BJ (cell line): ENCODE measurements at regions not wholly inside any gene's neighbourhood (a gene's known extent, or its start where the extent isn't known, plus 50 kb on each side); places are given as distances from the start of the nearest gene placed in this dataset.

Experiments
- CTCF ChIA-PET: fragments of 350-600 bp; formaldehyde crosslinking; extraction: SDS; loops from one replicate; lab custom pipeline; 2021; ENCODE audit warnings: antibody characterized with exemption, inconsistent platforms; lab: Yijun Ruan, JAX
- POLR2A ChIA-PET: fragments of 300-600 bp; sonication (Branson Sonifier 250); formaldehyde crosslinking; extraction: SDS; loops from one replicate; lab custom pipeline; 2021; ENCODE audit warnings: antibody characterized with exemption; lab: Charles Lee
- DNase-seq: peaks from one replicate; pipeline ENCODE4 v3.0.0-alpha.2; 2011; ENCODE audit warnings: low read depth
- H3K27me3 ChIP-seq: 2 replicates; pipeline ENCODE4 v1.6.0; 2011; ENCODE audit warnings: low read length; ENCODE audit not compliant: control insufficient read depth, insufficient read depth
- H3K36me3 ChIP-seq: 2 replicates; pipeline ENCODE4 v1.5.1; 2011; ENCODE audit warnings: low read length; ENCODE audit not compliant: control insufficient read depth, insufficient read depth
- H3K4me3 ChIP-seq: 2 replicates; pipeline ENCODE4 v1.5.1; 2011; ENCODE audit warnings: low read depth, mild to moderate bottlenecking, control low read depth, low read length
- TF ChIP-seq, protein P1 (sequence below): IDR thresholded peaks from 2 replicates; pipeline ENCODE4 v1.5.1; 2011; ENCODE audit warnings: low read depth, mild to moderate bottlenecking, control low read depth, inconsistent platforms, low read length, moderate library complexity; ENCODE audit not compliant: insufficient read depth

DNA sequence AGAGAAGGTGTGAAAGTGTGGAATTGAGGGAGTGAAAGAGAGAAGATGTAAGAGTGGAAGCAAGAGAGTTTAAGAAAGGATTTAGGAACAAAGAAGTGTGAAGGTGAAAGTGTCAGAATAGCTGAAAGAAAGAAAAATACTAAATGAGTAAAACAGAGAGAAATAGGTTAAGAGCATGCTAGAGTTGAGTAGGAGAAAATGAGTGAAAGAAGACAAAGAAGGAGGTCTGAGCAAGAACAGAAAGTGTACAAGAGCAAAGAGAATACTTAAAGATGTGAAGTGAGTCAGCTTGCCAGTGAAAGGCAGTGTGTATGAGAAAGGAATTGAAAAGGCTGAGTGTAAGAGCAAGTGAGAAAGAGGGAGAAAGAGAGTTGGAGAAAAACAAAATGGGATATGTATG is 348.8 kb upstream of the BCHE start:
- ChIA-PET CTCF (no interaction called here), POLR2A (no interaction called here)
- TF ChIP-seq, protein P1, sequence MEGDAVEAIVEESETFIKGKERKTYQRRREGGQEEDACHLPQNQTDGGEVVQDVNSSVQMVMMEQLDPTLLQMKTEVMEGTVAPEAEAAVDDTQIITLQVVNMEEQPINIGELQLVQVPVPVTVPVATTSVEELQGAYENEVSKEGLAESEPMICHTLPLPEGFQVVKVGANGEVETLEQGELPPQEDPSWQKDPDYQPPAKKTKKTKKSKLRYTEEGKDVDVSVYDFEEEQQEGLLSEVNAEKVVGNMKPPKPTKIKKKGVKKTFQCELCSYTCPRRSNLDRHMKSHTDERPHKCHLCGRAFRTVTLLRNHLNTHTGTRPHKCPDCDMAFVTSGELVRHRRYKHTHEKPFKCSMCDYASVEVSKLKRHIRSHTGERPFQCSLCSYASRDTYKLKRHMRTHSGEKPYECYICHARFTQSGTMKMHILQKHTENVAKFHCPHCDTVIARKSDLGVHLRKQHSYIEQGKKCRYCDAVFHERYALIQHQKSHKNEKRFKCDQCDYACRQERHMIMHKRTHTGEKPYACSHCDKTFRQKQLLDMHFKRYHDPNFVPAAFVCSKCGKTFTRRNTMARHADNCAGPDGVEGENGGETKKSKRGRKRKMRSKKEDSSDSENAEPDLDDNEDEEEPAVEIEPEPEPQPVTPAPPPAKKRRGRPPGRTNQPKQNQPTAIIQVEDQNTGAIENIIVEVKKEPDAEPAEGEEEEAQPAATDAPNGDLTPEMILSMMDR = no peak
- Histone ChIP-seq H3K36me3 (no peaks in the 10 kb centered on the region), H3K4me3 (no peak overlapping the region), H3K27me3 (no peaks in the 10 kb centered on the region)
- no peak for DNase-seq

DNA sequence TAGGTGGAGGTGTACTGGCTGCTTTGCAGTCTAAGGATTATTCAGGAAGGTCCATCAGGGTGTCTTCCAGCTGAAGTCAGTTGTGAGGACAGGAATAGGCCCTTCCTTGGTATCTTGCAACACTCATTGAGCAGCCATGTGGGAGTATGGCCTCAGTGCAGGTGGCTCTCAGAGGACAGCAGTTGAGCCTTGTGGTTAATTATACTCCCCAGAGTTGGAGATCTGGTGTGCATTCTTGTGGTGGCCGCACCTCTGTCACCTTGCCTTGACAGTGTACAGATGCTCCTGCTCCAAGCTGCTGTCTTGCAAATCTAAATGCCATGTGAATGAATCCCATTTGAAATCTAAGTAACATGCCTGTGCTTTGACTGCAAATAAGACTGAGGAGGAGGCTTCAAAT is 339.9 kb upstream of the BCHE start:
- no peaks in the 10 kb centered on the region for H3K27me3 ChIP-seq
- CTCF ChIA-PET = no interaction called here
- no peak overlapping the region for H3K4me3 ChIP-seq
- no peak for DNase-seq
- POLR2A ChIA-PET = no interaction called here
- H3K36me3 ChIP-seq = no peaks in the 10 kb centered on the region
- TF ChIP-seq, protein P1 = no peak

DNA sequence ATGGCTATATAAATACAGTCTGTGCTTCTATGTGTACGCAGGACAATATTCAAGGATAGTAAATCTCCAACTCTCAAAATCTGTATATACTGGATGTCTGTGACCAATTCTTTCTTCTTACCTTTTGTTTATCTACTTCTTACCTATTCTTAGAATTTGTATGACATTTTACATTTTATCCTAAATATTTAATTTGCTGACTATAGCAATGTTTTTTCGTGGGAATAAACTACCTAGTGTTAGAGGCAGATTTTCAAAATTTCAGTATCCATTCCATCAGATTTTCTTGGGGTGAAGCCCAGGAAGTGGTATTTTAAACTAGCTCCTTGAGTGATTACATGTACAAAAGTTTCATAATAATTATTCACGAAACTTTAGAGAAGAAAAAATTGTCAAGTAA is 334.5 kb upstream of the BCHE start:
- Histone ChIP-seq H3K4me3 (no peak overlapping the region), H3K36me3 (no peaks in the 10 kb centered on the region), H3K27me3 (no peaks in the 10 kb centered on the region)
- DNase-seq = no peak
- TF ChIP-seq, protein P1 = no peak
- POLR2A ChIA-PET = no interaction called here
- CTCF ChIA-PET = no interaction called here

DNA sequence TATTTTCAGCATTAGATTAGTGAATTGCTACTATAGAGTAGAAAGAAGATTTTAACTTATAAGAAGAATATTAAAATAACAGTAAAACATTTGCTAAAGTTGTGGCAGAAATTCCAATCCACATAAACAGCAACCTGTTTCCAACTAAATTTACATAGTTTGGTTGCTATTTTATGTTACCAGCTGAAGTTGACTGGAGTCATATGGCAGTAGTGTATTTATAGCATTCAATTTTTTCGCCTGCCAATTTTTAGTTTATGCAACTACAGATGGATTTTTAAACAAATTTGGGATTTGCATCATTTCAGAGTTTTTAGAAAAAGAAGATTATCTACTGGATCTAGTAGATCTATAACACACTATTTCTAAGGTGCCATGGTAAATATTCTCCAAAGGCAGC is 332.5 kb upstream of the BCHE start:
- H3K4me3 ChIP-seq = no peak overlapping the region
- no peaks in the 10 kb centered on the region for H3K27me3 ChIP-seq
- ChIA-PET POLR2A (no interaction called here), CTCF (no interaction called here)
- DNase-seq = no peak
- no peaks in the 10 kb centered on the region for H3K36me3 ChIP-seq
- TF ChIP-seq, protein P1 = no peak

DNA sequence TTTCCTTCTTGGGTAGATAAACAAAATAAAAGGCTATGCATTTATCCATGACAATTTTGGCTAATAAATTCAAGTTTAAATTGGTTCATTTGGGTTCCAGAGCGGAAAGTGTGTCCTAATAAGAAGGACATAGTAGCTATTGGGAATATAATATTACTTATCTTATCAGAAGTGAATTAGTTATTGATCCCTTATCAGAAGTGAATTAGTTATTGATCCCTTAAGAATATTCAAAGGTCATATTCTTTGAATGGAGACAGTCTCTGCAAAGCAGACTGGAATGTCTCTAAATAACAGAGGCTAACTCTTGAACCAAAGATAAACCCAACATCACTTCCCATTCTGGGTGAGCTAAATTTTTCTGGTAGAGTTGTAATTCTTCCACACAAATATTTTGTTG is 290.7 kb upstream of the BCHE start:
- TF ChIP-seq, protein P1 = no peak
- CTCF ChIA-PET = no interaction called here
- Histone ChIP-seq H3K4me3 (no peak overlapping the region), H3K36me3 (no peaks in the 10 kb centered on the region), H3K27me3 (no peaks in the 10 kb centered on the region)
- POLR2A ChIA-PET = no interaction called here
- DNase-seq = no peak
